GM18511 (cell line): ENCODE measurements at regions not wholly inside any gene's neighbourhood (a gene's known extent, or its start where the extent isn't known, plus 50 kb on each side); places are given as distances from the start of the nearest gene placed in this dataset.

Source experiments
- ATAC-seq: cut with Tn5 transposase; IDR thresholded peaks from one replicate; pipeline ENCODE4 v1.9.1; 2021; ENCODE audit warnings: mild to moderate bottlenecking, moderate library complexity; ENCODE audit not compliant: unreplicated experiment

DNA sequence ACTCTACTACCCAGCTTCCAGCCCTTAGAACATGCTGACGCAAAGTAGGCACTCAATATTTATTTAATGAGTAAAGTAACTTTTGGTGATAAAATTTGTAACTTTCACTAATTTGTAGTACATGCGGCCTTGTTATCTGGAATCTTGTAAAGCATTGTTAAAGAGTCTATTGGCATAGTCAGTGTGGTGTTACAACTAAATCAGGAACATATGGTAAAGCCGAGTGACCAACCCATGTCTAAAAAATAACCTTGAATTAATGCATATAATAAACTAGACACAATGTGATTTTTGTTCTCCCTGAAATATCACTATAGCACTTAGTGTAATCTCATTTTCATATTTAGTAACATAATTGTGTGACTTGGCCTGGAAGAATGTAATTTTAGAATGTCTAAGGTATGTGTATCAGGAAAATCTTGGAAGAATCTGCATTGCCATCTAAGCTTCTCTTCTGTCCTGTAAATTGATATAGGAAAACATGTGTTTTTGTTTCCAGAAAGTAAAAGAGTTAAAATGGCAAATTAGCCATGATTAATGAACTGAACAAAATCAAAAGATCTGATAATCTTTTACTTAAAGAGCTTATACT lies 256.7 kb upstream of the GNAI1 start:
- ATAC-seq: no peak

DNA sequence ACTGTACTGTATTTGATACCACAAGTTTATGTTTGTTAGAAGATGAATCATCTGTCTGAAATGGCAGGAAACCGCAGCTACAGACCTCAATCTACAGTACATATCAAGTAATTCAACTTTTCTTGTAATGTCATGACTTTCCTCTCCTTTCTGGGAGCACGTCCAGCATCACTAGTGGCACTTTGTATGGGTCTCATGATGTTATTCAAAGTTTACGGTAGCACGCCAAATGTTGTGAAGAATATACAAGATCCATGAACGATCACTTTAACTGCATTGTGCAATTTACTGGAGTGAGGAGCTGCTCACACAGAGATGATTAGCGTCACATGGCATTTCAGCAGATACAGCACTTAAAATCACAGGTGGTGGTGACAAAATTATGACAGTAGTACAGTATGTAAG lies 257.8 kb upstream of the GNAI1 start:
- ATAC-seq: no peak

DNA sequence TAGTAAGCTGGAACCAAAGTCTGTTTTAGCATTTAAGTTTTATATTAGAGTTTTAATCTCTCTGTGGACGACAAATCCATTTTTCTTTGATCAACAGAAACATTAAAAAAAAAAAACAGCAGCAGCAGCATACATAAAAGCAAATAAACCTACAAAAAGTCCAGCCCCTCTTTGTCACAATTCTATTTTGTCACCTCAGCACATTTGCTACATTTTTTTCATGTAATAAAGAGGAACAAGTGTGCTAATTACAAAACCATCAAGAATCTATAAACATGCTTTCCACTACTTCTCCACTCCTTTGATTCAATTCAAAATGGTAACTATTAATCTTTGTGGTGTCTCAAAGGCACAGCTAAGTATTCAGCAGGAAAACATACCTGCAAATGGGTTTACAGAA lies 259.8 kb upstream of the GNAI1 start:
- ATAC-seq: no peak

DNA sequence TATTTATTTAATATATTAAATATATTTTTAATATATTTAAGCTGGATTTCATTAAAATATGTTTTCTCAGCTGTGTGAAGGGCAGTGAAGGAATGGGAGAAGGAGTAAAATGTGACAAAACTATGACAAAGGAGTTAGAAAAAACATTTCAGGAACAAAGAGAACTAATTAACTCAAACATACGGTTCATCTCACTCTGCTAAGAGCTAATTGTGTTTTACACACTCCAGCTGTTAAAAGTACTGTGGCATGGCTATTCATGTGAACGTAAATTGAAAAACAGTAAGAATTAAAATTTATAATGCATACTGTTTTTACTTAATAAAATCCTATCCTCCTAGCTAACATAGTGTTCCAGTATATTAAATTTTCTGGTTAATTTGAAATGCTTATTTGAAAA lies 262.5 kb upstream of the GNAI1 start:
- ATAC-seq: no peak

DNA sequence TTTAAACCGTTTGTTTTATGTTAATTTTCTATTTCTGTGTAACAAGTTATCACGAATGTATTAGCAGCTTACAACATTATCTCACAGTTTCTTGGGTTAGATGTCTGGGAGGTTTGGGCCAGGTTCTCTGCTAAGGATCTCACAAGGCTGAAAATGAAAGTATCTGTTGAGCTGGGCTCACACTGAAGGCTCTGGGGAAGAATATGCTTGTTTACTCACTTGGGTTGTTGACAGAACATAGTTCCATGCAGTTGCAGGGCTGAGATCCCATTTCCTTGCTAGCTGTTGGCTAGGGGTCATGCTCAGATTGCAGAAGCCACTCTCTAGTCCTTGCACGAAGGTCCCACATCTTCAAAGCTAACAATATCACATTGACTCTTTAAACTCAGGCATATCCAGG lies 266.6 kb upstream of the GNAI1 start:
- ATAC-seq: no peak

DNA sequence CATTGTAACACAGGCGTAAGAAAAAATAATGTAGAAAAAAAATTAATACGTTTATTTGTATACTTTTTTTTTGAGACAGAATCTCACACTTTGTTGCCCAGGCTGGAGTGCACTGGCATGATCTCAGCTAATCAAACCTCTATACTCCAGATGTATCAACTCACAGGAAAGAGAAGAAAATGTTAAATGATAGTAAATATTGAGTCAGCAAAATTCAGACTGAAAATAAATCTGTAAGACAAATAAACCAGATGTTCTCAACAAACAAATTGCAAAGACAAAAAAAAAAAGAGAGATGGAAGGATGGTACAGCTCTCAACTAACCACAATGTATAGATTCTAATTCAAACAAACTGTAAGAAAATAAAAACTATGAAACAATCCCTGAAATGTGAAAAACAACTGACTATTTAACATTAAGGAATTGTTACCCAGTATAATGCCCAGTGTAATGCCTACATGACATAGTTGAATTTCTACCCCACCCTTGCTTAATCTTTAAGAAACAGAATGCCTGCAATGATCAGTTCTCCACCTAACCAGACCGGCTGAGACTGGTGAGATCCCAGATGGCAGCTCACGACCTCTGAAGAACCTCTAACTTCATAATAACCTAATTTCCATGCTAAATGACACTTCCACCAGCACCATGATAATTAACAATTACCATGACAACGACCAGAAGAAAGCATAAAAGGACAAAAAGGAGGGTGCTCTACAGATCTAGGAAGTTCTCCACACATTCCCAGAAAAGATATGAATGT lies 272.0 kb upstream of the GNAI1 start:
- no peak for ATAC-seq

DNA sequence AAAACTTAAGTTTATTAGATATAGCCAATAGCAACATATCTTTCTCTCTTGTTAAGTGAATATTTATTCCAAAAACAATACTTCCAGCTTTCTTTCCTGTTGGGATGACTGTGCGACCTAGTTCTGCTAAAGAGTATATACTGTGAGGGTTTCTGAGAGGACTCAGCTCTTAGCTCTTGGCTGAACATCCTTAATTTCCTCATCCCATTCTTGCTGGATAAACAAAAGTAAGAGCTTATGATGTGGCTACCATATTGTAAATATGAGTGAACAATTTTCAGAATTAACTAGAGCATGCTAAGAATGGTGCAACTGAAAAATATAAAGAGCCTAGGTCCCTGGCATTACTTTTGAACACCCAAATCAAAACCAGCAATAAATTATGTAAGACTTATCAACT lies 279.5 kb upstream of the GNAI1 start:
- ATAC-seq: no peak

DNA sequence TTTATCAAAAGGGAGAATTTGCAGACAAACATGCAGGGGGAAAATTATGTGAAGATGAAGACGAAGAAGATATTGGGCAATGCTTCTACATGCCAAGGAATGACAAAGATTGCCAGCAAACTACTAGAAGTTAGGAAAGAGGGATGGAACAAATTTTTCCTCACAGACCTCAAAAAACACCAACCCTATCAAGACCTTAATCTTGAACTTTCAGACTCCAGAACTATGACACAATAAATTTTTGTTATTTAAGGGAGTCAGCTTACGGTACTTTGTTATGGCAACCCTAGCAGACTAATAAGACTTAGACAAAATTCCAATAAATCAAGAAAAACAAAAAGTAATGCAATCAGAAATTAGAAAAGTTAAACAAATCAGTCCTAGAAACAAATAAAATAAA lies 280.0 kb upstream of the GNAI1 start:
- no peak for ATAC-seq

DNA sequence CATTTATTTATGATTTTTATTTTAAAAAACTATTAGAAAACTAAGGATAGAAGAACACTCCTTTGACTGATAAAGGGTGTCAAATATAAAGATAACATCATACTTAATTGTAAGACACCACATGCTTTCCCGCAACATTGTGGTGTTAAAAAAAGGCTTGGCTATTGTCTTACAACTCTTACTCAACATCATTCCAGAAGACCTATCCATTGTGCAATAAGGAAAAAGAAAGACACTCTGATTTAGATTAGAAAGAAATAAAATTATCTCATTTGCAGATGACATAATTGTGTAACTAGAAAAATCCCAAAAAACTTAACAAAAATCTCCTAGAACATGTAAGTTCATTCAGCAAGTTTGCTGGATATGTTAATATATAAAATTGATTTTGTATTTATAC lies 296.7 kb upstream of the GNAI1 start:
- ATAC-seq: no peak

DNA sequence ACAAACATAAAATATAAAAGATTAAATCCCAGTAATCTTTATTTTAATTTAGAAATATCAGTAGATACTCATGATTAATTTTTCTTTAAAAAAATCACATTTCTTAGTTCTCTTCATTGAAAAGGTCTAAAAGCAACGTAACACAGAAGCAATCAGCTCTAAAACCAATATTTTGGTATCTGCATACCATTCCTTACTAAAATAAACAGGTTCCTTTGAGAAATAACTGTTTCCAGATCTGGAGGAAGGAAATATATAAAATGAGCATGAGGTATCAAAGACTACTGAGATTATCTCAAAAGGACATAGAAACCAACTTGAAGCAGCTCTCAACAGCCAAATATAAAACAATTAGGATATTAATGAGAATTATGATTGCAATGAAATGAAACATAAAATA lies 301.0 kb upstream of the GNAI1 start:
- ATAC-seq: no peak

DNA sequence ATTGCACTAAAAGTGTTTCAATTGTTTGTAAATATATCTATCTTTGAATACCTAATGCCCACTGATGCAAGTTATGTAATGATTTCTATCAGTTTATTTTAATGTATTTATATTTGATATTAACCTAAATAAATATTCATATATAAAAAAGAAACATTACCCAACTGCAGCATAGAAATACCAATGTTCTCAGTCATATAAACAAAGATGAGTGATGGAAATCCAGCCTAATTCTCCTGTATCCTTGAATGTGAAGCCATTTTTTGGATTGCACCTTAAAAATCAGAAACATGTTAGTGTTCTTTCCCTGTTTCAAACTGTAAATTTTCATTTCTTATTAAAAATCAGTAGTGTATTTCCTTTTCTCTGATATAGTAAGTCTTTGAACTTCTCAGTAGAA lies 305.8 kb upstream of the GNAI1 start:
- no peak for ATAC-seq

DNA sequence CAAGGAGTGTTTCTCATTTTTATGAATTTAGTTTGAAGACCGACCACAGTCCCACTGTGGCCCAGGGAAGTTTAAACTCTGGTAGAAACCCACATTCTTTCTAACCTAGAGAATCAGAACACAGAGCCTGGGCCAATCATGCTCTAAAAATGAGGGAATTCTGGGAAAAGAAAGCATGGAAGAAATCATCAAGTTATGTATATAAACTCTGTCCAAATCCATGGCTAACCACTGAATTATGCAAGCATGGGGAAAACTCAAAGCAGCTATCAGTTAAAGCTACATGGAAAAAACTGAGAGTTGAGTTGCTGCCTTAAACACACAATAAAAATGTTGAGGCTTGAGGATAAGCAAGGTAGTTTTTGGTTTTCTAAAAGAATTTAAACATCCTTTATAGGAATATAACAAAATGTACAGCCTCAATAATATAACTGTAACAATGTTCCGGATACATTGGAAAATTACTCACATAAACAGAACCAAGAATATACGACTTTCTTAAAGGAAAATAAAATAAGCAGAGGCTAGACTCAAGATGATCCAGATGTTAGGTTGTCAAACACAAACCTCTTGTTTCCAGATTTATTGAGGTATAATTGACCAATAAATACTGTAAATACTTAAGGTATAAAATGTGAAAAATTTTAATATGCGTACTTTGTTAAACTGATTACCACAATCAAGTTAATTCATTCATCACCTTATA lies 311.2 kb upstream of the GNAI1 start:
- no peak for ATAC-seq

DNA sequence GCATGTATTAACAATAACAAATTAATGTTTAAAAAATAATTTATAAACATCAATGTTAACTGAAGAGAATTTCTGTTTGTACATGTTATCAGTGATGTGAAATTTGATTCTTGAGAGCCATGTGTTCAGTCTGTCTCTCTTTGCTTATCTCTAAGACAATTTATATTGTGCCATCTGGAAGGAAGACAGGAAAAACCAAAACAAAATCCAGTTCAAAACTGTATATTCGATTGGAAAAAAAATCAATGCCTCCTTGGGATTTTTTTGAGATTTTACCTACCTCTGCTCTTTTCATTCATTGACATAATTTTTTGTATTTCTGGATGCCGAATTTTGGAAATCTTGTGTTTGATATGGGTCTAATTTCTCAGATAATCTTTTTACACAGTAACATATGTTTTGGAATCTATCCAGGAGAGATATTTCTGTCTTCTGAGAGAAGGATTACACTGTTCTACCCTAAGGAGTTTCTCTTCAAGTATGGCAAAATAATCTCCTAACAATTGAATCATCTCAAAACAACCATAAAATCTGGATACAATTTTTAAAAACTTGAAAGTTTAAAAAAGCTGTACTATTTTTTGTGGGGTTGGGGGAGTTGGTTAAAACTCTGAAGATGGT lies 311.9 kb upstream of the GNAI1 start:
- ATAC-seq: no peak

DNA sequence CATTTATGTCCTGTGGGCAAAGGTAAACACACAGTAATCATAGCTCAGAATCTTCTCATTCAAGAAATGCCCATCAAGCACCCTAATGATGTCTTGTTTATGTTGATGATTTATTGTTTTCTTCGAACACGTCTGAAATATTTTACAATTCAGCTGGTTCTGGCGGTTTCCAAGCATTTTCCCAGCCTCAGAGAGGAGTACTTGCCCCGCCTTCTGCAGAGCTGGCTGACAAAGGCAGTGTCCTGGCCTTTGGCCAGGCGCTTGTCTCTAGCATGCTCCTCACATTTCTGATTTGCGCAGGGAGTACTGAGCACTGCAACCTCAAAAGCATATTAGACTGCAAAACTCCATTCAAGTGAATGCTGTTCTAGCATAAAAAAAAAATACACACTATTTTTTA lies 314.2 kb upstream of the GNAI1 start:
- no peak for ATAC-seq

DNA sequence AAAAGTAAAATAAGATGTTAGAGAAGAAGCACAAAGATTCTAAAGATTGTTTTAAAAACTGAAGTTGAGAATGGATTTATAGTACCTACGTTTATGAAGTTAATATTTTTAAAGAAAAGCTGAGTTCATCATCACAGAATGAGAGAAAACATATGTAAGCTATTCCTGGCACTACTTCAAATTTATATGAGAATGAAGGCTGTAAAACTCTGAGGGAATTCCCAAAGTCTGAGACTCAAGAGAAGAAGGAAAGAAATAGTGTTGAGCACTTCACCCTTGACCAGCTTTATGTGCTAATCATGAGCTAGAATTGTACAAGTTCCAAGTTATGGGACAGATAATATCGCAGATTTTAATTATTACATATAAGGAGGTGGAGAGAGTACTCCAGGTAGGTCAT lies 323.7 kb upstream of the GNAI1 start:
- no peak for ATAC-seq

DNA sequence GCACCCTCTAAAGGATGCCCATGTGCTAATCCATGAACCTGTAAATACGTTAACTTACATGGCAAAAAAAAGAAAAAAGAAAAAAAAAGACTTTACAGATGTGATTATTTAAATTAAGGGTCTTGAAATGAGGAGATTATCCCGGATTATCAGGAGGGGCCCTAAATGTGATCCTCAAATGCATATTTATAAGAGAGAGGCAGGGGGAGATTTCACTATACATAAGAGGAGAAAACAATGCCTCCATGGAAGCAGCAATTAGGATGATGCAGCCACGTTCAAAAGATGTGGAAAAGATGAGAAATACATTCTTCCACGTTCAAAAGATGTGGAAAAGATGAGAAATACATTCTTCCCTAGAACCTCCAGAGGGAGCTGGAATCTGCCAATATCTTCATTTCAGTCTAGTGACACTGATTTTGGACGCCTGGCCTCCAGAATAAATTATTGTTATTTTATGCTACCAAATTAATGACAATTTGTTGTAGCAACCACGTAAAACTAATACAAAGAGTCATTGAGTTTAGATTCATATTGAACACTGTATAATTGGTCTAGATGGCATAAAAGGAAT lies 328.4 kb upstream of the GNAI1 start:
- no peak for ATAC-seq

DNA sequence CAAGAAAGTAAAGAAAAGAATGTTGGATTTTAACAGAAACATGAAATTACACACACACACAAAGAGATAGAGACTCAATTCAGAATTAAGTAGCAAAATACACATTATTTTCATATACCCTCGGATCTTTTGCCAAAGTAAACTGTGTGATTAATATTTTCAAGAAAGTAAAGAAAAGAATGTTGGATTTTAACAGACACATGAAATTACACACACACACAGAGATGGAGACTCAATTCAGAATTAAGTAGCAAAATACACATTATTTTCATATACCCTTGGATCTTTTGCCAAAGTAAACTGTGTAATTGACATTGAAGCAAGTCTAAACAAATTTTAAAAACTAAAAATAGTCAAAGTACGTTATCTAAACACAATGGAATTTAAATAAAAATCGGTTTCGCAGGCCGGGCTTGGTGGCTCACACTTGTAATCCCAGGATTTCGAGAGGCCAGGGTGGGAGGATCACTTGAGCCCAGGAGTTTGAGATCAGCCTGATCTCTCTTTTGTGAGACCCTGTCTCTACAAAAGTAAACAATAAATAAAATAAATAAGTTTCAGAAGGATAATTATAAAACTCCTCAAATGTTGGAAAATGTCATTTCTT lies 337.3 kb upstream of the MAGI2 start:
- no peak for ATAC-seq

DNA sequence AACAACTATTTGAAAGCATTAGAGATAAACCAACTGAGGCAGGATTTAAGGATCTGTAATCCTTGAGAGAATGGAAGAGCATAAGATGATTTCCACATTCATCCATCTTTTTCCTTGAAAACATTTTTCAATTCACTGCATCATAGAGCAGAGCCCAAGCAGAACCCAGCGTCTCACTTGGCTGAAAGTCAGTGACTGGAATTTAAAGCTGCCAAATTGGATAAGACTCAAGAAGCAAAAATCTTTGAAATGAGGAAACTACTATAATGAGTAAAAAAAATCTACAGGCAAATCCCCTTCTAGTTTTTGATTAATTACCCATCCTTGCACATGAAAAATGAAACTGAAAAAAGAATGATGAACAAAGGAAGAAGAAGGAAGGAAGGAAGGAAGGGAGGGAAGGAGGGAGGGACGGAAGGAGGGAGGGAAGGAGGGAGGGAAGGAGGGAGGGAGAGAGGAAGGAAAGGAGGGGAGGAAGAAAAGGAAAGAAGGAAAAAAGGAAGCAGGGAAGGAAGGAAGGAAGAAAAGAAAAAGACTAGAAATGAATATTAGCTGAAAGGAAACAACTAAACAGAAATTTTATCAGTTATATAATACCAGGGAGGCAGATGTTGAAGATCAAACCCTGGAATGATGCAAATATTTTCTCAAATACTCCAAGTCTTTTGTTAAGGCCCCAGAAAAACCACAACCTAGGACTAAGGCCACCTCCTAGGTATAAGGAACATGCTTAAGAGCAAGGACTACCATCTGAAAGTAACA lies 336.3 kb upstream of the MAGI2 start:
- no peak for ATAC-seq

DNA sequence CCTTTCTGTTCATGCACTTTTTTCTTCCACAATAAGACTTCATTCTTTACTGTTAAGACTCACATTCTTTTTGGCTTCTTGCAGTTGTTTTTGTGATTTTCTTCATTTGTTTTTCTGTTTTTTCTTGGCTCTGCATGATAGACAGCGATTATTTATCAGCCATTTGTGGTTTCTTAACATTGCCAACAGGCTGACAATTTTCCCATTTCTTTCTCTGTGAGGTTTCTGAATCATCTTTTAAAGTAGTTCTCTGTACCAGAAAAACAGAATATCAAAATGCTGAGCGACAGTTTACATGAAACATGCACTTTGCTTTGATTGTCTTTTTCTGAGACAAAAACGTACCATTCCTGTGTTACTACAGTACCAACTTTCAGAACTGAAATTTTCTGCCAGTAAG lies 334.2 kb upstream of the MAGI2 start:
- no peak for ATAC-seq

DNA sequence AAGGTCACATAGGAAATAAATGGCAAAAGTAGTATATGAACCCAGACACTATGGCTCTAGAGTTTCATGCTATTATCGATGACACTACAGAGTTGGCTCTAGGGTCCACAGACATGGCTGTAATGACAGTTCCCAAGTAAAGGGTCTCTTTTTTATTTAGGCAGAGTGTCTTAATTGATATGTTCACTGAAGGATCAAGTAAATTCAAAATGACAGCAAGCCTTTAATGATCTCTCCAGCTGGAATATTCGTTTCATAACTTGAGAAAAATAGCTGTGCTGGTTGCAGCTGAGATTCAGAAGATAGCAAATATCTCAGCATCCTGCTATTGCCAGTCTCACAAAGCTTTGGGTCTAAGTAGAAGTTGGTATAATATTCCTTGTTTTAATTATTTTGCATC lies 333.6 kb upstream of the MAGI2 start:
- no peak for ATAC-seq
